GM19025 (cell line): ENCODE measurements at regions not wholly inside any gene's neighbourhood (a gene's known extent, or its start where the extent isn't known, plus 50 kb on each side); places are given as distances from the start of the nearest gene placed in this dataset.

Experiments
- ATAC-seq: cut with Tn5 transposase; IDR thresholded peaks from one replicate; pipeline ENCODE4 v1.9.1; 2021; ENCODE audit warnings: mild to moderate bottlenecking, low read depth, moderate library complexity; ENCODE audit not compliant: unreplicated experiment

DNA sequence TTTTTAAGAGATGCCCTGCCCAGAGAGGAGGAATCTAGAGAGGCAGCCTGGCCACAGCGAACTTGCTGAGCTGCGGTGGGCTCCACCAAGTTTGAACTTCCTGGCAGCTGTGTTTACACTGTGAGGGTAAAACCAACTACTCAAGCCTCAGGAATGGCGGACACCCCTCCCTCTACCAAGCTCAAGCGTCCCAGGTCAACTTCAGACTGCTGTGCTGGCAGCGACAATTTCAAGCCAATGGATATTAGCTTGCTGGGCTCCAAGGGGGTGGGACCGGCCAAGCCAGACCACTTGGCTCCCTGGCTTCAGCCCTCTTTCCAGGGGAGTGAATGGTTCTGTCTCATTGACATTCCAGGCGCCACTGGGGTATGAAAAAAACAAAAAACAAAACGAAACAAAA lies 289.4 kb downstream of the KCNS3 start:
- ATAC-seq = no peak

- no peak for ATAC-seq
Observed at GRCh38 chr2:18161681-18162080, 283.2 kb downstream of the KCNS3 start.

- no peak for ATAC-seq
Observed at GRCh38 chr2:18159896-18160295, 281.4 kb downstream of the KCNS3 start.

DNA sequence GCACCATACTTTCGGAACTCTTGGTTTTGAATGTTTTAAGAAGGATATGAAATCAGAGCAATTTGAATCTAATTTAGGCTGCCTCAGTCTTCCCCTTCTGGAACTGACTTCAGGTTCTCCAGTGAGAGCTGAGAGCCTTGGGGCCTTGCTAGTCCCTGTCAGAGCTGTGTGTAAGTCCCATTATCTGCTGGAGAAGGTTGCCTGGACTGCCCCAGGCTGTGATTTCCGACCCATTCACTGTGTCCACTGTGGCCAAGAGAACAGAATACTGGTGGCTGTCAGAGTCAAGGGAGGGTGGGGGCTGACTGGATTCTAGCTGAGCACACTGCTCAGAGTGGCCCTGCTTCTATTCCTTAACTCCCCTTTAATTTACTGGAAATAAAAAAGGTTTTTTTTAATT lies 278.0 kb downstream of the KCNS3 start:
- ATAC-seq = no peak

- ATAC-seq = no peak
Observed at GRCh38 chr2:18156002-18156401, 277.5 kb downstream of the KCNS3 start.

- no peak for ATAC-seq
Observed at GRCh38 chr2:18154812-18155211, 276.3 kb downstream of the KCNS3 start.

DNA sequence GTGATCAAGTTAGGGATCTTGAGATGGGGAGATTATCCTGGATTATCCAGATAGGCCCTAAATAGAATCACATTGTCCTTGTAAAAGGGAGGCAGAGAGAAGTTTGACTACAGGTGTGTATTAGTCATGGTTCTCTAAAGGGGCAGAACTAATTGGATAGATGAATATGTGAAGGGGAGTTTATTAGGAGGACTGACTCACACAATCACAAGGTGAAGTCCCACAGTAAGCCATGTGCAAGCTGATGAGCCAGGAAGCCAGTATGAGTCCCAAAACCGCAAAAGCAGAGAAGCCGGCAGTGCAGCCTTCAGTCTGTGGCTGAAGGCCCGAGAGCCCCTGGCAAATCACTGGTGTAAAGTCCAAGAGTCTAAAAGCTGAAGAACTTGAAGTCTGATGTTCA lies 275.8 kb downstream of the KCNS3 start:
- ATAC-seq = no peak

GRCh38 chr2:18153741-18154140 lies 275.3 kb downstream of the KCNS3 start:
- ATAC-seq = no peak

DNA sequence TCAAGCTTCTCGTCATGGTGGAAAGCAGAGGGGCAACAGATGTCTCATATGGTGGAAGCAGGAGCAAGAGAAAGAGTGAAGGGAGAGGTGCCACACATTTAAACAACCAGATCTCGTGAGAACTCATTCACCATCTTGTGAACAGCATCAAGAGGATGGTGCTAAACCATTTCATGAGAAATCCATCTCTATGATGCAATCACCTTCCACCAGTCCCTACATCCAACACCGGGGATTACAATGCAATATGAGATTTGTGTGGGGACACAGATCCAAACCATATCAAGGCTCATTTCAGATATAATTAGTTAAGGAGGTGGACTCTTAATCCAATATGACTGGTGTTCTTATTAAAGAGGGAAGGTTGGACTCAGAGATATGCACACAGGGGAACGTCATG lies 272.8 kb downstream of the KCNS3 start:
- no peak for ATAC-seq

- no peak for ATAC-seq
Observed at GRCh38 chr2:18149660-18150246, 271.3 kb downstream of the KCNS3 start.

DNA sequence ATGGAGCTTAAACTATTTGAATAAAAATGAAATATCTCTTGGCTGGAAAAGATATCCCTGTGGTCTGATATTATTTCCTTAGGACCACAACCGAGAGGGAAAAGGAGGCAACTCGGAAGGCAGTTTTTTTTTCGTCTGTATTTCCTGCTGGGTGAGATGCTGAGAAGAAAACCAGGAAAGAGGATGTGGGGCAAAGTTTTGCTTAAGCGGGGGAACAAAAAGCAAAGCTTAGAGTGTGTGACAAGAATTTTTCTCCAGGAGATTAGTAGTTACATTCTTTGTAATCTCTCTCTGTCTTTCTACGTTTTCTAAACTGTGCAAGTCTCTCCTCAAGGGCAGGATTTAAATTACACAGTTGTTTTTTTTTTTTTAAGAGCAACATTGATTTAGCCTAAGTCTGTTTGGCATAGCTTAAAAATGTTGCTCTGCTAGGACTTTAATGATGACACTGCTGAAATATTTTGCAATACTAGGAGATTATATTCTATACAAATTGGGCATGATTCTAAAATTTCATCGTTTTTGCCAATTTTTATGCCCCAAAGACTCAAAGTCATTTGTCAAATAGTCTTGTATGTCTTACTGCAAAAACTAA lies 258.5 kb downstream of the KCNS3 start:
- no peak for ATAC-seq

GRCh38 chr2:18133310-18133709 lies 254.8 kb downstream of the KCNS3 start:
- no peak for ATAC-seq

DNA sequence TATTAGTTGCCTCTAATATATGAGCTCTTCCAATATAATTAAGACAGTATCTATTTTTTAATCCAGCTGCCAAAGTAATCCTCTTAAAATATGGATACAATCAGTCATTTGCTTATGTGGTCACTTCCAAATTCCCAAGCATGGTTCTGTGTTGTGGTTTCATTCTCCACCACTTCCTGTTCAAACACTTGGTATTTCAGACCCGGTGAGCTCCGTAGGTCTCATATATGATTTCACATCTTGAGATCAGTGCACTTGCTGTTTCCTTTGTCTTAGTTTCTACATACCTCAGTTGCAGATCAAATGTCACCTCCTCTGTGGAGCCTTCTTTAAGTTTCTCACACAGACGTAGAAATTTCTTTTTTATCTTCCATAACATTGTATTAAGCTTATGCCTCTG lies 254.2 kb downstream of the KCNS3 start:
- no peak for ATAC-seq

GRCh38 chr2:18131761-18132160 lies 253.3 kb downstream of the KCNS3 start:
- ATAC-seq = no peak

- no peak for ATAC-seq
Observed at GRCh38 chr2:18129348-18129747, 250.9 kb downstream of the KCNS3 start.

GRCh38 chr2:18125303-18125702 lies 246.8 kb downstream of the KCNS3 start:
- no peak for ATAC-seq

- ATAC-seq = no peak
Observed at GRCh38 chr2:18124116-18124835, 245.8 kb downstream of the KCNS3 start.

DNA sequence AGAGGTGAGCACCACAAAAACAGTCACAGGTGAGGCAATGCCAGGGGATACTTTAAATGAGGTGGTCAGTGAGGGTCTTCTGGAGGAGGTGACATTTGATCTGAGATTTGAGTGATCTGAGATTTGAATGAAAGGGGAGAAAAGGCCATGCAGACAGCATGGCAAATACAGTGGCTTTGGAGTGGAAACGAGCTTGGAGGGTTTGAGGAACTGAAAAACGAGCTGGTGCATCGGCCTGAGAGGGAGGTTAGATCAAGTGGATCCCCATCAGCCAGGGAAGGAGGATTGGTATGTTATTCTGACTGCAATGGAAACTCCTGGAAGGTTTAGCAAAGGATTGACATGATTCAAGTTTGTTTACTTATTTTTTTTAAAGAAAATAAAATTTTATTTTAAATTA lies 245.1 kb downstream of the KCNS3 start:
- no peak for ATAC-seq

DNA sequence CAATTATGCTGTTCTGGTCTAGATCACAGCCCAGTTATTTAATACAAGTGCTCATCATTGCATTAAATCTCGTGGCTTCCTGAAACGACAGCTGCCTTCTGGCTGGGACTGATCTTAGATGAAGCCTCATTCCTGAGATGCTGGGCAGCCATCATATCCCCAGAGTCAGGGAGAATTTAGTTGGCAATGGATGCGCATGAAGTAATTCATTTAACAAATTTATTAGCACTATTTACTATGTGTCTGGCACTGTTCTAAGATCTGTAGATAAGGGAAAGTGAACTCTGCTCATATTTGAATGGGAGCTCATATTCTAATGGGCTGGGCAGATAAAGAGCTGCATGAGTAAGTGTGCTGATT lies 244.7 kb downstream of the KCNS3 start:
- ATAC-seq = no peak

DNA sequence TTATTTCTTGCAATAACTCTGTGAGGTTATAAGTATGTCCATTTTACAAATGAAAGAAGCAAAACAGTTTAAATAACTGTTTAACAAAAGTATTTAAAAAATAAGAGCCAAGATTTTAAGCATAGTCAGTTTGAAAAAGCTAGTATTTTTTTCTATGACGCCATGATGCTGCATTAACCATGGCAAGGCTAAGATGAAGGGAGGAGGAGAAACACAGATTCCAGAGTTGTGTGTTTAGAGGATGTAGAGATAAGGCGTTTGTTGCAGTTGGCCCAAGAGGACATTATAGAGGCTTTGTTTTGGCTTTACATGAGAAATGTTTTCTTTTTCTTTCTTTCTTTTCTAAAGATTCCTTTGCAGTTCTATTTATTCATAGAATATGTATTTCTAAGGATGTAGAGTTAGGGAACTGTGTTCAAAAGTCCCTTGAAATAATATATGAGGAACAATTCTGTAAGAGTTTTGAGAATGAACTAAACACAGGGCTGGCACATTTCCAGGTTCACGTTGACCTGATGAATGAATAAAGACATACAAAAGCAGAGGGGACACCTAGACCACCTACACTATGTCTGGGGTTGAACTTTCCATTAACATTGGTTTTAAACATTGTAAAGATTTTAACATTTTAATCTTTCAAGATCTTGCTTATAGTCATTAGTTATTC lies 244.2 kb downstream of the KCNS3 start:
- ATAC-seq = no peak

- no peak for ATAC-seq
Observed at GRCh38 chr2:18119883-18120282, 241.4 kb downstream of the KCNS3 start.

- no peak for ATAC-seq
Observed at GRCh38 chr2:18118703-18119102, 240.2 kb downstream of the KCNS3 start.
